Neuronal stem cell (in vitro differentiated cells): ENCODE measurements at regions not wholly inside any gene's neighbourhood (a gene's known extent, or its start where the extent isn't known, plus 50 kb on each side); places are given as distances from the start of the nearest gene placed in this dataset.

Experiments used
- DNase-seq: peaks from one replicate; pipeline ENCODE4 v3.0.0-alpha.2; 2013; ENCODE audit warnings: low spot score
- H2AFZ ChIP-seq: one replicate; pipeline ENCODE4 v1.6.1; 2013; ENCODE audit warnings: mild to moderate bottlenecking, low read length, inconsistent platforms
- H2AK5ac ChIP-seq: 2 replicates; pipeline ENCODE4 v1.6.1; 2013; ENCODE audit warnings: low read depth, mild to moderate bottlenecking, inconsistent platforms, low read length, moderate library complexity, mixed read lengths
- H2BK120ac ChIP-seq: 2 replicates; pipeline ENCODE4 v1.6.1; 2013; ENCODE audit warnings: low read depth, mild to moderate bottlenecking, inconsistent platforms, low read length, moderate library complexity, mixed read lengths
- H2BK12ac ChIP-seq: one replicate; pipeline ENCODE4 v1.6.1; 2013; ENCODE audit warnings: low read length, inconsistent platforms
- H2BK15ac ChIP-seq: 2 replicates; pipeline ENCODE4 v1.6.1; 2013; ENCODE audit warnings: mild to moderate bottlenecking, low read length, inconsistent platforms, mixed read lengths
- H2BK5ac ChIP-seq: one replicate; pipeline ENCODE4 v1.6.1; 2013; ENCODE audit warnings: inconsistent platforms, mild to moderate bottlenecking, low read length, moderate library complexity
- H3K14ac ChIP-seq: one replicate; pipeline ENCODE4 v1.6.1; 2013; ENCODE audit warnings: low read length, inconsistent platforms
- H3K18ac ChIP-seq: 2 replicates; pipeline ENCODE4 v1.6.1; 2013; ENCODE audit warnings: low read length, inconsistent platforms
- H3K23ac ChIP-seq: 2 replicates; pipeline ENCODE4 v1.6.1; 2013; ENCODE audit warnings: low read depth, mild to moderate bottlenecking, mixed read lengths, low read length, inconsistent platforms; ENCODE audit not compliant: poor library complexity
- H3K27ac ChIP-seq: replicated peaks from 3 replicates; pipeline ENCODE4 v1.5.1; 2013; ENCODE audit warnings: low read length, inconsistent platforms
- H3K27me3 ChIP-seq, 3 experiments: 2 replicates each; pipeline ENCODE4 v1.6.1; 2013; ENCODE audit warnings: low read length in 3 of 3, mild to moderate bottlenecking in 2 of 3, inconsistent platforms in 1 of 3, low read depth in 1 of 3, mixed read lengths in 1 of 3, moderate library complexity in 1 of 3; ENCODE audit not compliant: control insufficient read depth in 3 of 3, insufficient read depth in 3 of 3
- H3K36me3 ChIP-seq, 2 donors: replicated peaks in 1 of 2; 2 replicates each; pipeline ENCODE4 v1.6.1; 2013; ENCODE audit warnings: low read length in 2 of 2; ENCODE audit not compliant: control insufficient read depth in 2 of 2, insufficient read depth in 2 of 2
- H3K4ac ChIP-seq: 2 replicates; pipeline ENCODE4 v1.6.1; 2013; ENCODE audit warnings: inconsistent platforms, mild to moderate bottlenecking, low read length, moderate library complexity
- H3K4me1 ChIP-seq, 2 donors: 1 replicate in 1 of 2; 2 replicates in 1 of 2; pipeline ENCODE4 v1.6.1; 2013; ENCODE audit warnings: low read length in 2 of 2, low read depth in 1 of 2; ENCODE audit not compliant: control insufficient read depth in 2 of 2, insufficient read depth in 1 of 2
- H3K4me2 ChIP-seq: one replicate; pipeline ENCODE4 v1.6.1; 2013; ENCODE audit warnings: mild to moderate bottlenecking, low read length, inconsistent platforms; ENCODE audit not compliant: insufficient read depth, poor library complexity, severe bottlenecking
- H3K4me3 ChIP-seq, 2 donors: 2 replicates each; pipeline ENCODE4 v1.5.1; 2013; ENCODE audit warnings: low read length in 2 of 2, mild to moderate bottlenecking in 2 of 2, inconsistent platforms in 1 of 2, moderate library complexity in 1 of 2
- H3K79me1 ChIP-seq: one replicate; pipeline ENCODE4 v1.6.1; 2013; ENCODE audit warnings: low read depth, mild to moderate bottlenecking, inconsistent platforms, low read length, moderate library complexity
- H3K9ac ChIP-seq: one replicate; pipeline ENCODE4 v1.6.1; 2013; ENCODE audit warnings: mild to moderate bottlenecking, low read depth, low read length, inconsistent platforms; ENCODE audit not compliant: poor library complexity
- H3K9me3 ChIP-seq, 2 donors: replicated peaks in 1 of 2; 2 replicates each; pipeline versions ENCODE3 to v1.6.1; 2013; ENCODE audit warnings: low read length in 2 of 2, mild to moderate bottlenecking in 2 of 2, inconsistent platforms in 1 of 2, low read depth in 1 of 2, mixed read lengths in 1 of 2, moderate library complexity in 1 of 2; ENCODE audit not compliant: control insufficient read depth in 2 of 2, insufficient read depth in 1 of 2
- H4K8ac ChIP-seq: one replicate; pipeline ENCODE4 v1.6.1; 2013; ENCODE audit warnings: low read depth, mild to moderate bottlenecking, inconsistent platforms, low read length, moderate library complexity
- H4K91ac ChIP-seq: one replicate; pipeline ENCODE4 v1.6.1; 2013; ENCODE audit warnings: low read length, low read depth, mild to moderate bottlenecking, inconsistent platforms; ENCODE audit not compliant: poor library complexity
- WGBS, 2 donors: extraction: QIAGEN DNeasy Blood & Tissue Kit; methylation state at CpG; one replicate each; pipeline ENCODE4 v1.1.7; 2013; ENCODE audit warnings: missing lambda C conversion rate in 2 of 2, mixed read lengths in 1 of 2; ENCODE audit not compliant: insufficient read length in 2 of 2, insufficient replicate concordance in 1 of 2; ENCODE audit errors: extremely low coverage in 2 of 2; 5-methylcytosine and 5-hydroxymethylcytosine counted together

DNA sequence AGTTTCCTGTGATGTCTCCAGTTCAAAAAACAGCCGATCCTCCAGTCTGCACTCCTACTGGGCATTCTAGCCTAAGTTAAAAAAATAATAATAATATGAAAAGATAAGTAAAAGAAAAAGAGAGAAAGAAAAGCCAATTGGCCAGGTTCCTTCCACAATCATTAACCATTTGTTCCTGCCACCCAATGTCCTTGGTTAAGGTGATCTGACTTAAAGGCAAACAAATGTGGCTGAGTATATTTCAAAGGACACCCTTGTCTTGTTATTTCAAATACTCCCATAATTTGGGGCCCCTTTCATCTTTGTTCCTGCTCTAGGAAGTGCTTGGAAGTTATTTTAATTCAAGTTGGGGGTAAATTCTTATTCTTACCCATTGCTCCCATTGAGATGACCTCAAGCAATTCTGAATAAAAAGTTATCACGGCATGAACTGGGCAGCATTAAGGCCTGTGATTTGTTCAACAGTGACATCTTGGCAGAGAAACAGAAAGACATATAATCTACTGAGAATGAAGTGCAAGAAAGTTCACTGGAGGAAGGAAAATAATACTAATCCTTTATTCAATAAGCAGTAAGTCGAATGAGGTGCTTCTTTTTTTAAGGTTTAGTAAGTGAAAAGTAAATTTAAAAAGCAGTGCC lies 1054.5 kb upstream of the FANCL start:
- DNase-seq: no peak
- no peak overlapping the region for H3K4me3 ChIP-seq
- no peak overlapping the region for H3K4me2 ChIP-seq
- H4K8ac ChIP-seq: no peak overlapping the region
- no peak overlapping the region for H2BK5ac ChIP-seq
- no peak overlapping the region for H3K23ac ChIP-seq
- H2BK12ac ChIP-seq: no peak overlapping the region
- no peak overlapping the region for H3K18ac ChIP-seq
- H3K4ac ChIP-seq: no peak overlapping the region
- no peak overlapping the region for H2AFZ ChIP-seq
- no peak overlapping the region for H3K14ac ChIP-seq
- H4K91ac ChIP-seq: no peak overlapping the region
- peaks cover 0 to 6% of the 10 kb centered on the region in 2 donors for H3K4me1 ChIP-seq
- no peak overlapping the region for H3K9ac ChIP-seq
- no peaks in the 10 kb centered on the region for H3K27me3 ChIP-seq
- H3K9me3 ChIP-seq: no peaks in the 10 kb centered on the region
- no peak overlapping the region for H2AK5ac ChIP-seq
- no peaks in the 10 kb centered on the region for H3K36me3 ChIP-seq
- H3K27ac ChIP-seq: no peak overlapping the region
- H2BK120ac ChIP-seq: no peak overlapping the region
- H3K79me1 ChIP-seq: no peaks in the 10 kb centered on the region
- no peak overlapping the region for H2BK15ac ChIP-seq
- no CpG with 5 or more reads among the region's 3 CpGs for WGBS, 2 donors

DNA sequence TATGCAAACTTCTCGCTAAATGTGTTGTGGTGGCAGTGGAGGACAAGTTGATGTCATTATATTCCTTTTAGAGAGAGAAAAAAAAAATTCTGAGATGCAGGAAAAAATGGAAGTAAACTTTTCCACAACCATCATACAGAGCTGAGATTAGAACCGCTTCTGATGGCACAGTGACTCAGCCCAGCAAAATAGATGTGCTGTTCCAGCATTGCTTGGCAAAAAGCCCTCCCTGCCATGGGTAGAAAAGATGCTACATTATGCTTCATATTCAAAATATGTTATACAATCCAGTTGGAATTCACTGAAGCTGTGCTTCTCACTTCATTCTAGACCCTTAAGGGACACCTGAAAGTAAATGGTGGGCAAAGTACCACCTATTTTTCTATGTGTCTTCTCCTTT lies 1047.6 kb upstream of the FANCL start:
- no peak overlapping the region for H3K14ac ChIP-seq
- no peak overlapping the region for H3K18ac ChIP-seq
- H2BK5ac ChIP-seq: no peak overlapping the region
- H2BK15ac ChIP-seq: no peak overlapping the region
- no peak overlapping the region for H3K9ac ChIP-seq
- no peaks in the 10 kb centered on the region for H3K4me1 ChIP-seq
- no peak overlapping the region for H4K91ac ChIP-seq
- no peak overlapping the region for H2BK120ac ChIP-seq
- H3K4me3 ChIP-seq: no peak overlapping the region
- H2AK5ac ChIP-seq: no peak overlapping the region
- H3K79me1 ChIP-seq: no peaks in the 10 kb centered on the region
- no peak overlapping the region for H2BK12ac ChIP-seq
- H3K27ac ChIP-seq: no peak overlapping the region
- no peak overlapping the region for H3K4me2 ChIP-seq
- no peak overlapping the region for H3K23ac ChIP-seq
- no peaks in the 10 kb centered on the region for H3K27me3 ChIP-seq
- no peaks in the 10 kb centered on the region for H3K36me3 ChIP-seq
- no CpG with 5 or more reads among the region's 2 CpGs for WGBS, 2 donors
- no peak overlapping the region for H4K8ac ChIP-seq
- no peak for DNase-seq
- H3K4ac ChIP-seq: no peak overlapping the region
- no peak overlapping the region for H2AFZ ChIP-seq
- H3K9me3 ChIP-seq: no peaks in the 10 kb centered on the region

- Histone ChIP-seq H3K9ac (no peak overlapping the region), H3K27ac (no peak overlapping the region), H2BK15ac (no peak overlapping the region), H2BK120ac (no peak overlapping the region), H3K14ac (no peak overlapping the region), H4K8ac (no peak overlapping the region), H3K4ac (no peak overlapping the region), H3K9me3 (no peaks in the 10 kb centered on the region), H3K79me1 (no peaks in the 10 kb centered on the region), H2AFZ (no peak overlapping the region), H3K4me1 (no peaks in the 10 kb centered on the region), H3K4me3 (no peak overlapping the region), H2AK5ac (no peak overlapping the region), H2BK5ac (no peak overlapping the region), H3K4me2 (no peak overlapping the region), H3K18ac (no peak overlapping the region), H3K23ac (no peak overlapping the region), H3K27me3 (no peaks in the 10 kb centered on the region), H4K91ac (no peak overlapping the region), H2BK12ac (no peak overlapping the region), H3K36me3 (no peaks in the 10 kb centered on the region)
- no peak for DNase-seq
- WGBS, 2 donors: no CpG with 5 or more reads among the region's 6 CpGs
Measured at GRCh38 chr2:59282374-59283057, 1041.4 kb upstream of the FANCL start.

DNA sequence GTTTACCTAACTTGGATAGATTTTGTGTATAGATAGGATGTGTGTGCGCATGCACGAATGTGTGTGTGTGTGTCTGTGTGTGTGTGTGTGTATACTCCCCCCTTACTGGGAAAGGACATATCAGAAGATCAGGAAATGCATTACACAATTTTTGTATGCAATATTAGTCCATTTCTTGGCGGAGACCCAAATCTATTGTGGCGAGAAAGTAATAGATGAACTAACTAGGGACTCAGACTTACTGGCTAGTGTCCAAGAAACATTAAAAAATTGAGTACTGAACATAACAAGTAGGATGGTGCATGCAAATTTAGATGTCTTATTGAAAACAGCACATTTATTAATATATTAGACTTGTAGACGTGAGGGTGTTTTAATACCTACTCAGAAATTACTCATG lies 1036.5 kb upstream of the FANCL start:
- no peak overlapping the region for H3K9ac ChIP-seq
- no peak for DNase-seq
- H3K36me3 ChIP-seq: no peaks in the 10 kb centered on the region
- no peak overlapping the region for H2BK120ac ChIP-seq
- no peak overlapping the region for H3K23ac ChIP-seq
- no peak overlapping the region for H4K91ac ChIP-seq
- H3K4me1 ChIP-seq: no peaks in the 10 kb centered on the region
- H2AK5ac ChIP-seq: no peak overlapping the region
- H3K4me3 ChIP-seq: no peak overlapping the region
- H3K27me3 ChIP-seq: no peaks in the 10 kb centered on the region
- H3K14ac ChIP-seq: no peak overlapping the region
- no peak overlapping the region for H2BK12ac ChIP-seq
- no peak overlapping the region for H3K4ac ChIP-seq
- WGBS, 2 donors: no CpG with 5 or more reads among the region's 5 CpGs
- H3K9me3 ChIP-seq: no peaks in the 10 kb centered on the region
- no peak overlapping the region for H3K27ac ChIP-seq
- H2BK15ac ChIP-seq: no peak overlapping the region
- H2BK5ac ChIP-seq: no peak overlapping the region
- no peaks in the 10 kb centered on the region for H3K79me1 ChIP-seq
- no peak overlapping the region for H4K8ac ChIP-seq
- H3K18ac ChIP-seq: no peak overlapping the region
- H2AFZ ChIP-seq: no peak overlapping the region
- H3K4me2 ChIP-seq: no peak overlapping the region
